Upper lobe of left lung (tissue), 4 donors: ENCODE measurements at regions not wholly inside any gene's neighbourhood (a gene's known extent, or its start where the extent isn't known, plus 50 kb on each side); places are given as distances from the start of the nearest gene placed in this dataset.

Source experiments
- CTCF ChIP-seq, 6 experiments: fragments of 450-650 bp in 4 of 6; fragments of 200-600 bp in 2 of 6; sonication (generic) in 2 of 6; IDR thresholded peaks; one replicate each; pipeline ENCODE4 v1.5.1; 2016 to 2019; ENCODE audit warnings: antibody characterized with exemption in 6 of 6
- EP300 ChIP-seq, 4 donors: sonication (generic); formaldehyde crosslinking; IDR thresholded peaks; one replicate each; pipeline ENCODE4 v1.5.1; 2017; ENCODE audit warnings: antibody characterized with exemption in 4 of 4, control low read depth in 2 of 4
- POLR2A ChIP-seq, 4 donors: fragments of 450-650 bp; IDR thresholded peaks; one replicate each; pipeline ENCODE4 v1.5.1; 2016 to 2017; ENCODE audit warnings: antibody characterized with exemption in 4 of 4, mild to moderate bottlenecking in 2 of 4
- POLR2AphosphoS5 ChIP-seq, 2 donors: sonication (generic); formaldehyde crosslinking; IDR thresholded peaks; one replicate each; pipeline ENCODE4 v1.5.1; 2017; ENCODE audit warnings: antibody characterized with exemption in 2 of 2

- no peak for TF ChIP-seq CTCF (IDR thresholded peaks at IDR 0.05)
- TF ChIP-seq POLR2A (IDR thresholded peaks at IDR 0.05): no peak
- no peak for TF ChIP-seq POLR2AphosphoS5 (IDR thresholded peaks at IDR 0.05)
- no peak for TF ChIP-seq EP300 (IDR thresholded peaks at IDR 0.05)
Measured at GRCh38 chr9:95679874-95680273, 163.1 kb upstream of the PTCH1 start.
